Limb (tissue), 2 donors: ENCODE measurements at regions not wholly inside any gene's neighbourhood (a gene's known extent, or its start where the extent isn't known, plus 50 kb on each side); places are given as distances from the start of the nearest gene placed in this dataset.
"Not testable (repeated sequence)": the region's sequence is repeated elsewhere in the genome, so short reads cannot be mapped to it uniquely, and the experiment has no call there.

Source experiments
- DNase-seq, 2 donors: peaks; one replicate each; pipeline ENCODE4 v3.0.0-alpha.2; 2016; ENCODE audit errors: extremely low spot score in 2 of 2

GRCh38 chr6:164396071-164397047 lies 913.0 kb downstream of the C6orf118 start:
- DNase-seq = no peak

DNA sequence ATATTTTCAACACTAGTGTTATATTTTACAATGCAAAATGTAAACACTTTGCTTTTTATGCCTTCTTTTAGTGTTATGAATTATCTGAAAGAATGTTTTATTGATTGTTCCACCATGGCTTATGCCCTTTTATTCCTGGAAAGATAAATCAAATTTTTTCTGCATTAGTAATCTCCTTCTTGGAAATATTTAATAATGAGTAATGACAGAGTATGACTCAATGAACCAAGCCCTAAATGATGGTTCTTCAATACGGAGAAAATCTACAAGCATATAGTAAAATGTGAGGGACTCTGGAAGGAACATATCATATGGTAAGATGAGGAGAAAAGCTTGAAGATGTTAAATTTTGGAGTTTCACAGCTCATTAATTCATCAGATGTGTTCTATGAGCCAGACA lies 929.6 kb downstream of the C6orf118 start:
- no peak for DNase-seq

DNA sequence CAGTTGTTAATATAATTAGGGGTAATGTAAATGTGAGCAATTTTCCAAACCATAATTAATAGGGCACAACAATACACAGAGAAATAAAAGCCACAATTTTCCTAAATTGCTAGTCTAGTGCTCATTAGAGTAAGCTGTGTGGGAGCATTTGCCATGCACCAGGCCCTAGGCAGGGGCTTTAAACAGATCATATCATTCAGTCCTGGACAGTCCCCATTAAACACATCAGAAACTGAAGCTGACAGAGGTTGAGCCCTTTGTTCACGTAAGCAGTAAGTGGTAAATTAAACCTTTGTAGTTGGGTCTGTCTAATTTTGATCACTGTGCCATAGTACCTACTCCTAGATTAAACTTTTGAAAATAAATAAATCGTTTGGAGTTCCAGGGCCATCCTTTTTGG lies 931.1 kb downstream of the C6orf118 start:
- DNase-seq = no peak

DNA sequence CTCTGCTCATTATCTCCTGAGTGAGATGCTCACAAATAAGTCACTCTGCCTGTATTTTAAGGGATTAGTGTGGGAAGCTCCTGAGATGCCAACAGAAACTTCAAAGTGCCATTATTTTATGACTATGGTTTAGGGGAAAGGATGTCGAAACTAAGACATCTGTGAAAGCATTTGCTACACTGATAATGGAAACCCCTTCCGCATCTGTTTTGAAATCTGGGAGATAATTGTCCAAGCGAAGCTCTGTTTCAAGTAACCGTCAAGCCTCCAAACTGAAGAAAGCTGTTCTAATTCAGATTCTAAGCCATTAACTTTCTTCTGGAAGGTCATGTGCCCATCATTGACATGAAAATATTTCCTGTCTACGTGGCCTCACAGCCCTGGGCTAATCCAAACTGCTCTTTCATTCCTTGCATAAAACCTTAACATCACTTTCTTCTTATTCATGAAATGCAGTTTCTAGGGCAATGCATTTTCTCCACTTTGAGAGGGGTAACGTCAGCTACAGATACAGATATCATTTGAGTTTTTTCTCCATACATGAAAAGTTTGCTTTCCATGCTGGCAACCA lies 932.0 kb downstream of the C6orf118 start:
- no peak for DNase-seq

GRCh38 chr6:164370773-164371172 lies 938.6 kb downstream of the C6orf118 start:
- no peak for DNase-seq

DNA sequence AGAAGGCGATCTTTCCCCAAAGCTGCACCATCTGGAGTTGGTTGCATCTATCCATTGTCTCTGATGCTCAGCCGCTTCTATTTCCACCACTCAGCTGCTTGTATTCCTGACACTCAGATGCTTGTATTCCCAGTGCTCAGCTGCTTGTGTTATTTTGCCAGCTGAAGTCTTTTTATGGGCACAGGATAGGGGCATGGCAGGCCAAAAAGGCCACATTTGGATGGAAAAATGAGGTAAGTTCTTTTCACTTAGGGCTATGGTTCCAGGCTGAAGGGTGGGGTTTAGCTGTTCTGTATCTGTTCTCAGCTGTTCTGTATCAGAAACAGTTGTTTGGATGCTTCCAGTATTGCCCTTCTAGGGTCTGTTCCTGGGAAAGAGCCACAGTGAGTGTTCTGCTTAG lies 944.9 kb downstream of the QKI start:
- no peak for DNase-seq

DNA sequence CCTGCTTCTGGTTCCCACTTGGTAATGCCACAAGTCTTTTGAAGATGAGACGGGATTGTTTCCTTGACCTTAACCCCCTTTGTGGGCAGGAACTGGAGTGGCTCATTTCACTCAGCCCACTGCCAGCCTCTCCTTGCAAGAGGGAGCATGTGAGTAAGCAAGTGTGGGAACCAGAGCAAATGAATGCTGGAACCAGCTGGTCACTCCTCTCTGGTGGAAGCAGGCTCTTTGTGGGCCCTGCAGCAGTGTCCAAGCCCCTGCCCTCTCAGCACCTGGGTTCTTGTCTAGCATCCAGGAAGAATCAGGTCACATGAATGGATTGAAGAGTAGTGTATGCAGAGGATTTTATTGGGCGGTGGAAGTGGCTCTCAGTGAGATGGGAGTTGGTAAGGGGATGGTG lies 944.5 kb downstream of the QKI start:
- no peak for DNase-seq

DNA sequence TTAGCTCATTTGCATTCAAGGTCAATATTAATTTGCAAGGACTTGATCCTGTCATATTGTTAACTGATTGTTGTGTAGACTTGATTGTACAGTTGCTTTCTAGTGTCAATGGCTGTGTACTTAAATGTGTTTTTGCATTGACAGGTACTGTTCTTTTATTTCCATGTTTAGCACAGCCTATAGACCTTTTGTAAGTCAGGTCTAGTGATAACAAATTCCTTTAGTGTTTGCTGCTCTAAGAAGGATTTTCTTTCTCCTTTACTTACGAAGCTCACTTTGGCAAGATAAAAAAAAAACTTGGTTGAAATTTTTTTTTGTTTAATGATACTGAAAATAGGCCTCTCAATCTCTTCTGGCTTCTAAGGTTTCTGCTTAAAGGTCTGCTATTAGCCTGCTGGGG lies 942.3 kb downstream of the QKI start:
- DNase-seq = no peak

DNA sequence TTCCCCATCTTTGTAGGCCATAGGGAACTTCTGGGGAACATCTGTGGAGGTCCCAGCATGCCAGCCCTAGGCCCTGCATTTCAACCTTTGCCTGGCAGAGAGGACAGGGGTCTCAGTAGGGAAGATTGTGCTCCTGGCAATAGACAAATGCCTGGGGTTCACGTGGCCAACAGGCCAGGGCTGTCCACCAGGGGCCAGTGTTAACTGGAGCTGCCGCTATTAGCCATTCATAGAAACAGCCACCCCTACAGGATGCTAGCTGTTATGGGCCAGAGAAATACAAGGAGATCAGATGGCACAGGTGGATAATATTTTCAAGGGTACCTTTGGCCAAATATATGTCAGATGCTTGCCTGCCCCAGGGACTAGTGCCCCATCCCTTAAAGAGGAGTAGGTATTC lies 932.9 kb downstream of the QKI start:
- no peak for DNase-seq

- no peak for DNase-seq
These were observed 932.1 kb downstream of the QKI start for GRCh38 chr6:164346631-164347030.

- DNase-seq = no peak
These were observed 931.4 kb downstream of the QKI start for GRCh38 chr6:164345806-164346496.

DNA sequence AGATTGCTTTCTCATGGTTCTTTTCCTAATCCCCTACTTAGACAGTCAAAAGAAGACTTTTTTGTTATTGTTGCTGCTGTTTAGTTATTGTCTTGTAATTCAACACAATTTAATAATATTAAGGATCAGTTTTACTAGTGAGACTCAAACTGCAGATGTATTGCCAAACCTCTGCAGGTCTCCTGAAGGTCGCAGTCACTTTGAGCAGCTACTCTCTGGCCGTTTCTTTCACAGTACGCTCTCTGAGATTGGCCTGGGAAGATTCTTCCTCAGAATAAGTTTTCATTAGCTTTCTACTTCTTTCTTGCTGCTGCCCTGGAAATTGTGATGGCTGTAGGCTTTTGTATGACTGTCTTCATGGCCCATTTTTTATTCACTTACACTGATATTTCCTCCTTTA lies 930.8 kb downstream of the QKI start:
- no peak for DNase-seq

DNA sequence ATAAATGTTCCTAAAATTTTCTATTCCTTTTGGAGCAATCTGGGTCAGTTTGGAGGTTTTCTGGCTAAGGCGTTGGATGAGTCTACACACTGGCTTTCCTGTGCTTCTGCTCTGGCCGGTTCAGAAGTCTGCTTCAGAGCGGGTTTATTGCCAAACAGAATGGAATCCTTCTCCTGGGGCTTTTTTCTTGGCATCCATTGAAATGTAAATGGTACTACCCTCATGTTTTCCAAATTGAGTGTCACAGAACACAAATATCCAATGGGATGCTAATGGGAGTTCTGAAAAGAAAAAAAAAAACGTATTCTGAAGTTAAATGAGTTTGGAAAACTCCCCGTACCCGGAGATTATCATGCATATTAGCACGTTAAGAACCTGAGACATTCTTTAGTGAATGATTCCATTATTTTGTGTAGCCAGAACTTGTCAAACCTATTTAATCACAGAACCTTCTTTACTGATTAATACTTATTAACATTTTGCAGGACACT lies 930.3 kb downstream of the QKI start:
- peak in 1 of 2 donors; percentile 13 for DNase-seq

DNA sequence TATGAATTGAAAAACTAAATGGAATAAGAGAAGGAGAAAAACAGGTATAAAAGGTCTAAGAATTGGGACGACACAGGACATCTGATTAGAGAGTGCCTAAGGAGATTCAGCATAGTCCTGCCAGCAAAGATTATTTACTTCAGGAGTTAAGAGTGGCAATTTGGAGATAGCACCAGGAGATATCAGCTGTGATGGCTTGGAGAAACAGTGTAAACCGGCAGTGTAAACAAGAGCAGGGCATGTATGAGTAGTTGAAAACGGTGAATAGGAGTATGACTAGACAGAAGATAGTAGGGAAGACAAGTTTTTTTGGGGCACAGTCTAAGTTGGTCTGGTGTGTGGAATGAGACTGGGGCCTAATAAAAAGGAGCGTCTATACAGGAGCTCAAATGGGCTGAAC lies 924.9 kb downstream of the QKI start:
- DNase-seq = not testable (repeated sequence)

- no peak for DNase-seq
These were observed 923.4 kb downstream of the QKI start for GRCh38 chr6:164337925-164338397.

- no peak for DNase-seq
These were observed 922.8 kb downstream of the QKI start for GRCh38 chr6:164337024-164337924.

DNA sequence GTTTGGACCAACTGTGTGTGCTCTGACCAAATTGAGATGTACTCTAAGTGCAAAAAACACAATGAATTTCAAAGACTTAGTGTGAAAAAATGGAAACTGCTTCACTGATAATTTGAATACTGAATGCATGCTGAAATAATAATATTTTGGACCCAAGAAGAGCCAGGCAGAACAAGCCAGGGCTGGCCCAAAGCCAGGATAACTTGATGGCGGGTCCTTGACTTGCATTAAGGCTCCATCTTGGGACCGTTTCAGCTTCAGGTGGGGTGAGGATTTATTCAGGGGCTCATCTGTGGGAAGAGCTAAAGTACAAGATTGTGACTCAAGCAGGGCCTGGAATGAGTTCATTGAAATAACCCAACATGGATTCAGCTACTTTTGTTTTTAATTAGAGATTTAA lies 921.9 kb downstream of the QKI start:
- no peak for DNase-seq

DNA sequence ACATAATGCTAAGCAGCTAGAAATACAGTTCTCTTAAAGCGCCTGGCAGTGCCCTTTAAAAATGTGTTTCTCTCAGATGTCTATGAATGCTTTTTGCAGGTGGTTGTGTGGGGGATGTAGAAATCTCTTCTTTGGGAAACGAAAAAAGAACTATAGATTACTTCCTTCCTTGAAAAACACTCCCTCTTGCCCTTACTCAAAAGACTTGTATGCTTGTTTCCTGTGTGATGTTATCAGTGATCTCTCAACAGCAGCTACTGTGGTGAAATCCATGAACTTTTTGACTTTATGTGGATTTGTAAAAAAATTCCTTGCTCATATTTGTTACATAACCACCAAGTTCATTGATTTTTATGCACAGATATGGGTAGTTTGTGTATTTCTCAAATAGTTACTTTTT lies 916.5 kb downstream of the QKI start:
- DNase-seq = no peak

DNA sequence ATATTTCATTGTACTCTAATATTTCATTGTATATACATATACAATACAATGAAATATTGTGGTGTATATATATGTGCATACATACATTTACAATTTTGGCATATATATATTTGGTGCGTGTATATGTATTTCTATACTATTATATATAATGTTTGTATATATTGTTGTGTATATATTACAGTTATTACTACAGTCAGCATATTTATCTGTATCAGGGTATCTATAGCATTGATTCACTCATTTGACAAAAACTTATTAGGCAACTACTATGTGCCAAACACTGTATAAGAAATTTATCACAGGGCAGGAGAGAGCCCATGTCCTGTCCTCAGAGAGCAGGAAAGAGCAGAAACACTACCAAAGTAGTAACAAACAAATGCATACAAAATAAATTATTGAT lies 910.6 kb downstream of the QKI start:
- DNase-seq = no peak

DNA sequence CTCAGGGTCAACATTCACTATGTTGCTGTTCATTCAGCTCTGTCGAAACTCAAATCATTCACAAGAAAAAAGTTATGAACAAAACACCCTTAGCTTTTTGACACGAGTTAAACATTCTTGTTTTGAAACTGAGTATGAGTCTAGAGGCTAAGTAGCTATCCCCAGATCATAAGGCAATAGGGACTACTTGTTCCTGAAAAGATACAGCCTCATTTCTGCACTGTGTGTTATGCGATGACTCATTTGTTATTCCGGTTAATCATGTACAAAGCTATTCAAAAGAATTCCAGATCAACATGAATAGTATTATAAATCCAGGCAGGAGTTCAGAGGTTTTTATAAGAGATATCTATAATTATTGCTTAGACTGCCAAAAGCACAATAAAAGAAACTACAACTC lies 908.0 kb downstream of the QKI start:
- no peak for DNase-seq

DNA sequence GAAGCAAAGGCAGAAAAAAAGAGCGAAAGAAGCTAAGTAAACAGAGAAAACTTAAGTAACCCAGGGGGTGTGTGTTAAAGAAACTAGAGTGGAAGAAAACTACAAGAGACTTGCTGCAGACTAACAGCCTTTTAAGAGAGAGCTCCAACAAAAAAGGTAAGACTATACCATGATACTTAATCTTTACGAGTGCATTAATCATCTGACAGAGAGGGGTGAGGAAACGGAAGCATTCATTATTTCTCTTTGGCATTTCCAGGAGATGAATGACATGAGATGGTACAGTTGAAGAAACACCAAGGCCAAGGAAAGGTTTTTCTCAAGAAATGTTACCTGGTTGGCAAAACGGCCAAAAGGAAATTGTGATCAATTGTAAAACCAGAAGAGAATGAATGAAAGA lies 906.8 kb downstream of the QKI start:
- DNase-seq = no peak
